Prostate gland (tissue), 2 donors: ENCODE measurements at regions not wholly inside any gene's neighbourhood (a gene's known extent, or its start where the extent isn't known, plus 50 kb on each side); places are given as distances from the start of the nearest gene placed in this dataset.

Experiments used
- CTCF ChIP-seq, 4 experiments: fragments of 200-600 bp in 2 of 4; fragments of 450-650 bp in 2 of 4; sonication (generic) in 2 of 4; IDR thresholded peaks; 1 replicate in 3 of 4; 2 replicates in 1 of 4; pipeline ENCODE4 v1.5.1; 2016 to 2019; ENCODE audit warnings: antibody characterized with exemption in 4 of 4, mild to moderate bottlenecking in 2 of 4, moderate library complexity in 2 of 4
- POLR2A ChIP-seq: fragments of 450-650 bp; IDR thresholded peaks from one replicate; pipeline ENCODE4 v1.6.1; 2016; ENCODE audit warnings: antibody characterized with exemption, mild to moderate bottlenecking

DNA sequence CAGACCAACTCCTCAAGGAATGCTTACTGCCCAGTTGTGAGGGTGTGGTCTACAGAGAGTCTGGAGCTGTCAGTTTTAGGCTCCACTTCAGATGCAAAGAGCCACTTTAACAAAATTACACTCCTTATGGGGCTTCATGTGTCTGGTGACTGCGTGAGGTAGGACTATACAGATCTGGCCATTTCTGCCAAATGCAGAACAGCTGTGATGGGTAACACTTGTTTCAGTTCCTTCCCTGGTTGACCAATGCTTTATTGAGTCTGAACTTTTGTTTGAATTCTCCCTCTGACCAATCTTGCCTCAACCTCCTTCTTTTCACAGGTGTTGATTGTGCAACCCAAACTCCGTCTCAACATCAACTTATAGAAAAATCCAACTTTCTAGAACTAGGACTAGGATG, 181.2 kb downstream of the OMA1 start:
- TF ChIP-seq CTCF (IDR thresholded peaks at IDR 0.05) = no peak
- TF ChIP-seq POLR2A = no peak
